Pancreas (tissue), 10 donors: ENCODE measurements at regions not wholly inside any gene's neighbourhood (a gene's known extent, or its start where the extent isn't known, plus 50 kb on each side); places are given as distances from the start of the nearest gene placed in this dataset.

Experiments
- ATAC-seq, 4 donors: fragments of 200-7000 bp; cut with Tn5 transposase; one replicate each; pipeline versions ENCODE4 v1.8.0 to v1.9.1; 2020; ENCODE audit warnings: mild to moderate bottlenecking in 4 of 4, moderate library complexity in 4 of 4
- DNase-seq, 6 donors: peaks; one replicate each; pipeline ENCODE4 v3.0.0-alpha.2; 2020
- FAIRE-seq: peaks from 2 replicates; lab custom pipeline; 2012; peaks lifted over from hg19 to GRCh38; lab: Jason Lieb, UNC
- H3K27ac ChIP-seq, 4 donors: fragments of 200-600 bp; sonication (generic); 1 replicate in 3 of 4; 2 replicates in 1 of 4; pipeline versions ENCODE4 v1.5.0 to v1.8.0; 2020
- H3K27me3 ChIP-seq, 4 donors: fragments of 200-600 bp; one replicate each; pipeline ENCODE4 v1.8.0; 2021
- H3K36me3 ChIP-seq, 3 donors: fragments of 200-600 bp; sonication (generic) in 1 of 3; one replicate each; pipeline versions ENCODE4 v1.5.0 to v1.8.0; 2020 to 2021
- H3K4me1 ChIP-seq, 3 donors: fragments of 200-600 bp; one replicate each; pipeline ENCODE4 v1.8.0; 2021
- H3K4me3 ChIP-seq, 4 donors: fragments of 200-600 bp; sonication (generic) in 2 of 4; one replicate each; pipeline versions ENCODE4 v1.5.0 to v1.8.0; 2020 to 2021
- H3K9me3 ChIP-seq, 4 donors: fragments of 200-600 bp; one replicate each; pipeline ENCODE4 v1.8.0; 2021
- CTCF ChIP-seq, 4 donors: fragments of 200-600 bp; sonication (generic) in 3 of 4; IDR thresholded peaks; one replicate each; pipeline versions ENCODE4 v1.5.0 to v1.8.0; 2021; ENCODE audit warnings: antibody characterized with exemption in 4 of 4
- WGBS, 2 donors: extraction: QIAGEN DNeasy Blood & Tissue Kit; methylation state at CpG; one replicate each; pipeline ENCODE4 v1.1.7; 2013; 5-methylcytosine and 5-hydroxymethylcytosine counted together
- intact Hi-C, 3 donors: fragments of 100-400 bp; cut with DNase I; formaldehyde crosslinking; loops; one replicate each; pipeline versions ENCODE4 v1.11.1 to v1.14.2; 2022
- donor health status: healthy with polysubstance abuse.
- donor health status: DM: no; HTN: no; CAD: no; lungs with moderate emphysema.
- donor health status: DM: no; HTN: no; CAD: no.
- donor health status: control.
- donor health status: control.
- donor health status: Bipolar disorder and iron deficiency.
- donor health status: DM: yes; HTN: yes; CAD: no.
- donor health status: DM: no; HTN: no; CAD: no.
- donor health status: DM: no; HTN: no; CAD: no.
- donor health status: DM: yes; HTN: yes; CAD: no.

- peak; percentile 93 to 97 (median 96) for ATAC-seq
- intact Hi-C loops: no loop called here
- H3K4me3 ChIP-seq: peak overlapping the region in 2 of 4 donors; percentile 7 to 17
- no peaks in the 10 kb centered on the region for H3K36me3 ChIP-seq
- peak overlapping the region; percentile 10 to 64 (median 30) for H3K27ac ChIP-seq
- DNase-seq: peak; percentile 70 to 87 (median 77)
- WGBS, 2 donors: 47 to 54% methylated on average over 16 of the region's 16 CpGs
- peaks cover 4 to 13% (median 10%) of the 10 kb centered on the region in 3 donors for H3K4me1 ChIP-seq
- H3K9me3 ChIP-seq: no peaks in the 10 kb centered on the region
- TF ChIP-seq CTCF (IDR thresholded peaks at IDR 0.05): no peak
- no peak for FAIRE-seq
- H3K27me3 ChIP-seq: no peaks in the 10 kb centered on the region
Observed at GRCh38 chr3:196142202-196142956, 60.5 kb upstream of the TFRC start.

GRCh38 chr3:196141866-196142201 lies 59.9 kb upstream of the TFRC start:
- intact Hi-C loops: no loop called here
- no peak for ATAC-seq
- no peak for FAIRE-seq
- no peak for DNase-seq
- Histone ChIP-seq H3K27ac (peak overlapping the region in 3 of 4 donors; percentile 22 to 64 (median 37)), H3K36me3 (no peaks in the 10 kb centered on the region), H3K4me1 (peaks cover 4 to 13% (median 10%) of the 10 kb centered on the region in 3 donors), H3K4me3 (no peak overlapping the region), H3K27me3 (no peaks in the 10 kb centered on the region), H3K9me3 (no peaks in the 10 kb centered on the region)
- 61% methylated on average over 6 of the region's 6 CpGs for WGBS, 2 donors
- no peak for TF ChIP-seq CTCF (IDR thresholded peaks at IDR 0.05)

- DNase-seq (no peak), ATAC-seq (no peak), FAIRE-seq (no peak)
- Histone ChIP-seq H3K4me3 (no peak overlapping the region), H3K27me3 (no peaks in the 10 kb centered on the region), H3K4me1 (peaks cover 4 to 13% (median 10%) of the 10 kb centered on the region in 3 donors), H3K36me3 (no peaks in the 10 kb centered on the region), H3K9me3 (no peaks in the 10 kb centered on the region), H3K27ac (peak overlapping the region in 3 of 4 donors; percentile 22 to 64 (median 37))
- 83 to 87% methylated on average over 15 of the region's 15 CpGs for WGBS, 2 donors
- no peak for TF ChIP-seq CTCF (IDR thresholded peaks at IDR 0.05)
- intact Hi-C loops: no loop called here
Observed at GRCh38 chr3:196141052-196141865, 59.4 kb upstream of the TFRC start.

GRCh38 chr3:196140224-196140623 lies 58.3 kb upstream of the TFRC start:
- intact Hi-C loops: no loop called here
- no peak for FAIRE-seq
- DNase-seq: no peak
- no peak for TF ChIP-seq CTCF (IDR thresholded peaks at IDR 0.05)
- Histone ChIP-seq H3K4me1 (peaks cover 4 to 13% (median 10%) of the 10 kb centered on the region in 3 donors), H3K4me3 (no peak overlapping the region), H3K27ac (no peak overlapping the region), H3K27me3 (no peaks in the 10 kb centered on the region), H3K36me3 (no peaks in the 10 kb centered on the region), H3K9me3 (no peaks in the 10 kb centered on the region)
- 91% methylated on average over 12 of the region's 12 CpGs for WGBS, 2 donors
- no peak for ATAC-seq
